ENCODE measurements at regions not wholly inside any gene's neighbourhood (a gene's known extent, or its start where the extent isn't known, plus 50 kb on each side); places are given as distances from the start of the nearest gene placed in this dataset.

DNA sequence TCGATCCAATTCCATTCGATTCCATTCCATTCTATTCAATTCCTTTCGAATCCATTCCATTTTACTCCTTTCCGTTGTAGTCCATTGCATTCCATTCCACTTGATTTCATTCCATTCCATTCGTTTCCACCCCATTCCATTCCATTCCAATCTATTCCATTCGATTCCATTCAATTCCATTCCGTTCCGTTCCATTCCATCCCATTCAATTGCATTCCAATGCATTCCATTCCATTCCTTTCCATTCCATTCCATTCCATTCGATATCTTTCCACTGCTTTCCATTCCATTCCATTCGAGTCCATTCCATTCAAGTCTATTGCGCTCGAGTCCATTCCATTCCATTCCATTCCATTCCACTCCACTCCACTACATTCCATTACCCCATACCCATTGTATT, 2568.7 kb upstream of the TPTE start:
- no peak for TF ChIP-seq EZH2 (IDR thresholded peaks at IDR 0.05; ENCODE audit: borderline replicate concordance, low read depth, low read length, severe bottlenecking)
- TF ChIP-seq, protein P1, sequence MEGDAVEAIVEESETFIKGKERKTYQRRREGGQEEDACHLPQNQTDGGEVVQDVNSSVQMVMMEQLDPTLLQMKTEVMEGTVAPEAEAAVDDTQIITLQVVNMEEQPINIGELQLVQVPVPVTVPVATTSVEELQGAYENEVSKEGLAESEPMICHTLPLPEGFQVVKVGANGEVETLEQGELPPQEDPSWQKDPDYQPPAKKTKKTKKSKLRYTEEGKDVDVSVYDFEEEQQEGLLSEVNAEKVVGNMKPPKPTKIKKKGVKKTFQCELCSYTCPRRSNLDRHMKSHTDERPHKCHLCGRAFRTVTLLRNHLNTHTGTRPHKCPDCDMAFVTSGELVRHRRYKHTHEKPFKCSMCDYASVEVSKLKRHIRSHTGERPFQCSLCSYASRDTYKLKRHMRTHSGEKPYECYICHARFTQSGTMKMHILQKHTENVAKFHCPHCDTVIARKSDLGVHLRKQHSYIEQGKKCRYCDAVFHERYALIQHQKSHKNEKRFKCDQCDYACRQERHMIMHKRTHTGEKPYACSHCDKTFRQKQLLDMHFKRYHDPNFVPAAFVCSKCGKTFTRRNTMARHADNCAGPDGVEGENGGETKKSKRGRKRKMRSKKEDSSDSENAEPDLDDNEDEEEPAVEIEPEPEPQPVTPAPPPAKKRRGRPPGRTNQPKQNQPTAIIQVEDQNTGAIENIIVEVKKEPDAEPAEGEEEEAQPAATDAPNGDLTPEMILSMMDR (IDR thresholded peaks at IDR 0.05; ENCODE audit: borderline replicate concordance, extremely low read depth, low read length, poor library complexity, severe bottlenecking) = no peak
